HG03460 (cell line): ENCODE measurements at regions not wholly inside any gene's neighbourhood (a gene's known extent, or its start where the extent isn't known, plus 50 kb on each side); places are given as distances from the start of the nearest gene placed in this dataset.
"Not testable (repeated sequence)": the region's sequence is repeated elsewhere in the genome, so short reads cannot be mapped to it uniquely, and the experiment has no call there.

Source experiments
- ATAC-seq: cut with Tn5 transposase; IDR thresholded peaks from one replicate; pipeline ENCODE4 v1.9.1; 2021; ENCODE audit not compliant: unreplicated experiment

DNA sequence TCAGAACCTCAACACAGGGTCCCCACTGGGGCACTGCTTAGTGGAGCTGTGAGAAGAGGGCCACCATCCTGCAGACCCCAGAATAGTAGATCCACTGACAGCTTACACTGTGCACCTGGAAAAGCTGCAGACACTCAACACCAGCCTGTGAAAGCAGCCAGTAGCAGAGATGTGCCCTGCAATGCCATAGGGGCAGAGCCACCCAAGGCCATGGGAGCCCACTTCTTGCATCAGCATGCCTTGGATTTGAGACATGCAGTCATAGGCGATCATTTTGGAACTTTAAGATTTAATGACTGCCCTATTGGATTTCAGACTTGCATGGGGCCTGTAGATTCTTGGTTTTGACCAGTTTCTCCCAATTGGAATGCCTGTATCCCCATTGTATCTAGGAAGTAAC, 1962.1 kb upstream of the PRR20A start:
- ATAC-seq = not testable (repeated sequence)

- no peak for ATAC-seq
Observed at GRCh38 chr13:55190996-55191395, 1949.7 kb upstream of the PRR20A start.

DNA sequence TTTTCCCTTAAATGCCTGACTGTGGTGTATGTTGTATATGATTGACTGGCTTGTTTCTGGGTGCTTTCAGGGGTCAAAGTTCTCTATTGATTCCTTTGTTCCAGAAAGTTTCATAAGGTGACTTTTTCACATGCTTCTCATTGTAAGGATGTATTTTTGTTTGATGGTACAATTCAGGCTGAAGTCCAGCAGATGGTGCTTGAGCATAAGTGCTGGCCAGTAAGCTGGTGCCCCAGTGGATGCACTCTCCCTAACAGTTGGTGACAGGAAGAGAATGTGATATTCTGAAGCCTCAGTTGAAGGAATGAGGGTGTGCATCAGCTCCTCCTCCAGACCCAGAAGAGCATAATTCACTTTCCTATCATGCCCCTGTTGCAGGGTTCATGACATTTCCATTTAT, 1941.6 kb upstream of the PRR20A start:
- no peak for ATAC-seq

DNA sequence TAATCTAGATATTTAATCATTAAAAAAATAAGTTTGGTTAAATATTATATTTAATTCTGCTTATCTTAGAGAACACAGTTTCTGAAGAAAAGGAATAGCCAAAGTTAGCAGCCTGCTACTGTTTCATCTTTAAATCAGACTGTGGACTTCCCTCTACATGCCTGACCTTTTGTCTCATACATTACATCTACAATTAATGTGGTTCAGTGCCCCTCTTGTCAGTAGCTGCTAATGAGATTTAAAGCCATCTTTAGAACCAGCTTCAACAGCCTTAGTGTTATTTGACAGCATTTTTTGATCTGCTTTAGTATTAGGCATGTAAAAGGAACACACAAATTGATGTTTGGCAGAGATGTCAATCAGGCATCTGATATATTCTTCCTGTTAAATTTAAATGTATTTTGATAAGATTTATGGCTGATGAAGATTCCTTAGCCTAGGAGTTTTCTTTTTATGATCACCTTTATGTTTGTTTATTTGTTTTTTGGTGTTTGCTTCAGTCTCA, 1925.8 kb upstream of the PRR20A start:
- ATAC-seq = no peak

DNA sequence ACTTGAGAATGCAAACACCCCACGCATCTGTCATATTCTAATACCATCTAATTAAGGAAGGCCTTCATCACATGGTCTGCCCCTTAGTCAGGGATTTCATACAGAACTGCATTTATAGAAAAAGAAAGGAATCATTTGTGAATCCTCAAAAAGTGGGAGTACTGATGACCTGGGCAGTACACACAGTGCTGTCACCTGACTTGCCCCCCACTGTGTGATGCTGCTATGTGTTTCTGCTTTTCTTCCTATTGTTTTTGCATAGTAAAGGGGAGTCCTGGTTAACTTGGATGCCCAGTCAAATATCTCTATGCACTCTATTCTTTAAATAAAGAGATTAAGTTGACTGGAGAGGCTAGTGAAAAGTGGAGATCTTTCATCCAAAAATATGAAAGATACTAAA, 1921.2 kb upstream of the PRR20A start:
- ATAC-seq = no peak

DNA sequence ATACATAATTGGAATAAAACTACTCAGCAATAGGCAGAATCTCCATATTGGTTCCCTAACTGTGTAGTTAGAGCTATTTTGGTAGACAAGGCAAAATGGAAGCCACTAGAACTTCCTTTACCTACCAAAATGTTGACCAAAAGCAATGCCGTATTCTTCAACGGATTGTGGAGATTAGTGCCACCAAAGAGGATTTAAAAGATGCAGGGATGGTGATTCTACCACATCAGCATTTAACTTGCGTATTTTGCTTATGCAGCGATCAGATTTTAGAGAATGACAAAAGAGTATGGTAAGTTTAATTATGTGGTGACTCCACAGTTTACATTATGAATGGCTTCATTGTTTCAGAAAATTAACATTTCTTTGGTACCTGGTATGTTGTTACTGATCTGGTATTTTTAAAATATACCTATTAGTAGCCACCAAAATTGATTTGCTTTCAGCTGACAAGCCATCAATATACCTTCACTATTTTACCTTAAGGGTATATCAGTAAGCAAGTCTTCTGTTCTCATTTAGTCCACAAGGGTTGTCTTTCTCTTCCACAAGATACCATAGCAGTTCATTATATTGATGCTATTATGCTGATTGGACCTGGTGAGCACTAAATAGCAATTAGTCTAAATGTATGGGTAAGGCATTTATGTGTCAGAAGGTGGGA, 1910.7 kb upstream of the PRR20A start:
- no peak for ATAC-seq

DNA sequence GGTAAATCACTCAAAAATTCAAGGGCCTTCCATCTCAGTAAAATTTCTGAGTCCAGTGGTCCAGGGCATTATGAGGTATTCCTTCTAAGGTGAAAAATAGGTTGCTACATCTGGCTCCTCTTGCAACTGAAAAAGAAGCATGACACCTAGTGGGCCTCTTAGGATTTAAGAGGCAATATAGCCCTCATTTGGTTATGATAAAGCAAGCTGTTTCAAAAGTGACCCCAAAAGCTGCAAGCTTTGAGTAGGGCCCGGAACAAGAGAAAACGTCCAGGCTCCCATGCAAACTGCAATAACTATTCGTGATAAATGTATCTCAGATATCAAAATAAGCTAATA, 1910.2 kb upstream of the PRR20A start:
- ATAC-seq = no peak

DNA sequence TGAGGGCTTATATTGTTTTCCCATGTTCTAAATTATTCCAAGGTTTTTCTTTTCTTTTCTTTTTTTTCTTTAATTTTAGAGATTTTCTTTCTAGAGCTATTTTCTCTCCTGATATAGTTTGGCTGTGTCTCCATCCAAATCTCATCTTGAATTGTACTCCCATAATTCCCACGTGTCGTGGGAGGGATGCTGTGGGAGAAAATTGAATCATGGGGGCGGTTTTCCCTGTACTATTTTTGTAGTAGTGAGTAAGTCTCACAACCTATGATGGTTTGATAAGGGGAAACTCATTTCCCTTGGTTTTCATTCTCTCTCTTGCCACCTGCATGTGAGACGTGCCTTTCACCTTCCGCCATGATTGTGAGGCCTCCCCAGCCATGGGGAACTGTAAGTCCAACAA, 1906.4 kb upstream of the PRR20A start:
- ATAC-seq = no peak

- ATAC-seq = no peak
Observed at GRCh38 chr13:55245005-55245644, 1895.6 kb upstream of the PRR20A start.

- ATAC-seq = no peak
Observed at GRCh38 chr13:55255236-55255635, 1885.5 kb upstream of the PRR20A start.

GRCh38 chr13:55263045-55263444, 1877.7 kb upstream of the PRR20A start:
- ATAC-seq = no peak

DNA sequence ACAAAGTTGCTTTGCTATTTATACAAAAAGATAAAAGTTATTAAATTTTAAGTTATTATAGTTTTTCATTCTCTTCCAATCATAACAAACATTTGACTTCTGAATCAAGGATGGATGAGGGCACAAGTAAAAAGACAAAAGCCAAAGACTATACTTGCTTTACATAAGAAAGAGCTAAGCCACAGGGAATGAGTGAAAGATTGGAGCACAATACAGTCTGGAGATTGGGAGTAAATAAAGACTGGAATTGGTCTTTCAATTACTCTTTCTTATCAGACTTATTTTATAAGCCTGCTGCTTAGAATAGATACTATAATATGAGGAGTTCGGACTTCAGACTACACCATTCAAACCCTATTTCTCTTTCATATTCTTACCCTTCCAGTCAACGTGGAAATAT, 1874.1 kb upstream of the PRR20A start:
- ATAC-seq = no peak

GRCh38 chr13:55298201-55298600, 1842.5 kb upstream of the PRR20A start:
- no peak for ATAC-seq

- ATAC-seq = no peak
Observed at GRCh38 chr13:55302568-55302967, 1838.2 kb upstream of the PRR20A start.

- no peak for ATAC-seq
Observed at GRCh38 chr13:55307909-55308308, 1832.8 kb upstream of the PRR20A start.

GRCh38 chr13:55341891-55342290, 1798.8 kb upstream of the PRR20A start:
- no peak for ATAC-seq

- ATAC-seq = no peak
Observed at GRCh38 chr13:55345224-55345623, 1795.5 kb upstream of the PRR20A start.

DNA sequence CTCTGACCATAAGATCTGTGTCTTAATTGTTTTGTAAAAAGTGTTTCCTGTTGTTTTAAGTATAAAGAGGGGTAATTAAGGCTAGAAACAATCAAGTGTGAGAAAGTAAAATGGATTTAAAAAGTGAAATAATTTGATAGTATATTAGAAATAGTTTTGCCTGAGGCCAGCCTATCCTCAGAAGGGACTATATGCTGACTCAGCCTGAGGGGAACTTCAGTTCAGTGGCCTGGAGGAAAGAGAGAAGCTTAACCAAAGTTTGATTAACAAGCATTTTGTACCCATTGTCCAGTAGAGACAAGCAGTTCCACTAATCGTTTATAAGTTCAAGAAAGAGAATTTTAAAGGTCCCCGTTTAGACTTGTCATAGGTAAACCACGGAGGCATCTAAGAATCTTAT, 1793.2 kb upstream of the PRR20A start:
- ATAC-seq = no peak

- ATAC-seq = no peak
Observed at GRCh38 chr13:55359067-55359466, 1781.7 kb upstream of the PRR20A start.

DNA sequence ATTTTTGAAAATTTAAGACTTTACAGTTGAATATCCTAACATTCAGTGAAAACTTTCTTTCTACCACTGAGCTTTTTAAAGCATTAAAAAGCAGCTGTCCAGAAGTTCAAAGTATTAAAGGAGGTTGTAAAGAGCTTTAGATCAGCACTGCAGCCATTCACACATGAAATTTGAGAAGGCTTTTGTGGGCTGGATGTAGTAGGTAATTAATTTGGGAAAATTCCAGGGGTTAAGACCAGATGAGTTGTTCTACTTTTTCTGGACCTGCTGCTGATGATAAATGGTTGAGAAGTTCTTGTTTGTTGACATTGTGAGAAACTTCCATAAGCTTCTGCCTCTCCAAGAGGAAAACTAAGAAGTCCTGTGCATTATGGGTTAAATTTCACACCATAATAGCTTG, 1779.6 kb upstream of the PRR20A start:
- no peak for ATAC-seq

GRCh38 chr13:55366676-55367075, 1774.0 kb upstream of the PRR20A start:
- no peak for ATAC-seq

GRCh38 chr13:55394470-55394869, 1746.2 kb upstream of the PRR20A start:
- no peak for ATAC-seq

GRCh38 chr13:55402870-55403269, 1737.8 kb upstream of the PRR20A start:
- ATAC-seq = no peak
